Activated T-cell treated with anti-CD3 and anti-CD28 coated beads, Interleukin-2, amount 50 U/mL, for 72 hours (primary cell): ENCODE measurements at regions not wholly inside any gene's neighbourhood (a gene's known extent, or its start where the extent isn't known, plus 50 kb on each side); places are given as distances from the start of the nearest gene placed in this dataset.
"Not testable (repeated sequence)": the region's sequence is repeated elsewhere in the genome, so short reads cannot be mapped to it uniquely, and the experiment has no call there.

Source experiments
- ATAC-seq, 2 donors: fragments of 150-1000 bp; cut with Tn5 transposase; replicated peaks in 1 of 2; 2 replicates each; pipeline ENCODE4 v1.10.0; 2021; ENCODE audit warnings: moderate library complexity in 2 of 2, mild to moderate bottlenecking in 1 of 2
- DNase-seq, 2 donors: peaks; one replicate each; pipeline ENCODE4 v3.0.0; 2021 to 2022; ENCODE audit warnings: mixed read lengths in 1 of 2
- H3K27ac Mint-ChIP-seq: one replicate; pipeline ENCODE4 v1.8.0; 2022; ENCODE audit warnings: mild to moderate bottlenecking, moderate library complexity, mixed read lengths
- H3K27me3 Mint-ChIP-seq: one replicate; pipeline ENCODE4 v1.8.0; 2022; ENCODE audit warnings: low read depth, mixed read lengths
- H3K36me3 Mint-ChIP-seq, 2 donors: one replicate each; pipeline ENCODE4 v1.8.0; 2022; ENCODE audit warnings: mixed read lengths in 2 of 2, mild to moderate bottlenecking in 1 of 2; ENCODE audit not compliant: insufficient read depth in 2 of 2
- H3K4me1 Mint-ChIP-seq: one replicate; pipeline ENCODE4 v1.8.0; 2022; ENCODE audit warnings: low read depth, mixed read lengths
- H3K4me3 Mint-ChIP-seq, 2 donors: one replicate each; pipeline ENCODE4 v1.8.0; 2022; ENCODE audit warnings: mild to moderate bottlenecking in 2 of 2, mixed read lengths in 2 of 2, moderate library complexity in 2 of 2
- H3K9me3 Mint-ChIP-seq, 2 donors: one replicate each; pipeline ENCODE4 v1.8.0; 2022; ENCODE audit warnings: mixed read lengths in 2 of 2

DNA sequence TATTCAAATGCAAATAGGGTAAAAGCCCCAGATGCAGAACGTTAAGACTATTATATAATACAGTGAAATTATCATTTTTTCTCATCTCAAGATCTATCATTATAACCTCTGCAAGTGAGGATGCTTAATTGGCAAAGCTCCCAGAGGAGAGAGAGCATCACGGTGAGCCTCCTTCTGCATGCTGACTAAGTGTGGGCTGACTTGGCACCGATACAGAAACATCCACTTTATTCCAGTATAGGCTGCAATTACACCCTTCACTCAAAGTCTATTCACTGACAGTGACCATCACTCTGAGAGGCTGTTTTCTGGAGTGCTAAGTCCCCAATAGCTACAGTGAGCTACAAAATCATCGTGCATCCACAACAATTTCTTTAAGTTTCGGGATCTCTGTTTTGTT is 171.1 kb upstream of the NBPF9 start:
- not testable (repeated sequence) for H3K4me1 Mint-ChIP-seq, H3K27ac Mint-ChIP-seq, H3K27me3 Mint-ChIP-seq, DNase-seq, H3K36me3 Mint-ChIP-seq, H3K4me3 Mint-ChIP-seq, H3K9me3 Mint-ChIP-seq, ATAC-seq

DNA sequence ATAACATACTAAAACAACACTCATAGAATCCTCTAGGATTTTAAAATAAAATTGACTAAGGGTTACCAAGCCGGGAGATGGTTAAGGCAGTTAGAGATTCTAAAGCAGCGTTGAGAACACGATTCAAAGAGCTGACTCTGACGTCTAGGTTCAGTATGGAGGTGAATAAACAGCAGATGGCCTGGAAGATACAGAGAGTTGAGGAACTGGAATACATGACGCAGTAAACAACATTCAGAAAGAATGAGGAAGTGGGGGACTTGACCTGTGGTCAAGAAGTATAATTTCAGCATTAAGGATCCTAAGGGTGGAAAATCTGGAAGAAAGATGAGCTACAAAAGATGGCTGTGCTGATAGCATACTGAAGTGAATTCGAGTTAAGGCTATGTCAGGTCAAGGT is 172.5 kb upstream of the NBPF9 start:
- not testable (repeated sequence) for H3K36me3 Mint-ChIP-seq, H3K9me3 Mint-ChIP-seq, H3K27ac Mint-ChIP-seq, H3K4me3 Mint-ChIP-seq, H3K27me3 Mint-ChIP-seq, ATAC-seq, H3K4me1 Mint-ChIP-seq, DNase-seq

DNA sequence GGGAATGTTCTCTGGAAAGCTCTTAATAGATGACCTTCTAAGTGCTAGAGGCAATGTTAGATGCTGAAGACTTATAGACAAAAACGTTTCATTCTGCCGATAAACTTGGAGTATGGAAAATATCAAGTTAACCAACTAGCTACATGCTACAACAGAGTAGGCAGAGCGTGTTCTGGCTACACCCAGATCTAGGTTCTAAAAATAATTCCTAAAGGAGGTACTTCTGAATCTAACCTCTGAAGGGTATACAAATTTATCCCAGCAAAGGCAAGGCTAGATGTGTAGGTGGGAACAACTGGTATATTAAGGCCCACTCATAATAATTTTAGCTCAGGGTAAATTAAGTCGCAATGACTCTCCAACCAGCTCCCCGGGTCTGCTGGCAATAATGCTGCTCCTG is 173.1 kb upstream of the NBPF9 start:
- not testable (repeated sequence) for H3K27me3 Mint-ChIP-seq, H3K36me3 Mint-ChIP-seq, DNase-seq, H3K4me1 Mint-ChIP-seq, H3K4me3 Mint-ChIP-seq, H3K9me3 Mint-ChIP-seq, H3K27ac Mint-ChIP-seq, ATAC-seq

DNA sequence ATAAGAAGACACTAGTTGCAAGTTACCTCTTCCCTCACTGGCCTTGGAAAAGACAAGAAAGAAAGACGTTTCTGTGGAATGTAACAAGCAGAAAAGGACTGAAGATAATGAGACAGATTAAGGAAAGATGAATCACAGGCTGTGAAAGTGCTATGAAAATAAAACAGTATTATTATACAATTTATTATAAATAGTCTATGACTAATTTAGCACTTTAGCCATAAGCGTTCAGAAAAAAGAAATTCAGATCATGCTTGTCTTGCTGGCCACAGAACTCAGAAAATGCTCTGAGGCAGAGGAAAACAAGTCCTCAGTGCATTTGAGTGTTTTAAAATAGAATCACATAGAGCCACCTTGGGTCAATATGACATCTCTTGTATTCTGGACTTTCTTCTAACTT is 174.8 kb upstream of the NBPF9 start:
- not testable (repeated sequence) for H3K4me3 Mint-ChIP-seq, H3K4me1 Mint-ChIP-seq, H3K36me3 Mint-ChIP-seq, ATAC-seq, DNase-seq, H3K27me3 Mint-ChIP-seq, H3K9me3 Mint-ChIP-seq, H3K27ac Mint-ChIP-seq

DNA sequence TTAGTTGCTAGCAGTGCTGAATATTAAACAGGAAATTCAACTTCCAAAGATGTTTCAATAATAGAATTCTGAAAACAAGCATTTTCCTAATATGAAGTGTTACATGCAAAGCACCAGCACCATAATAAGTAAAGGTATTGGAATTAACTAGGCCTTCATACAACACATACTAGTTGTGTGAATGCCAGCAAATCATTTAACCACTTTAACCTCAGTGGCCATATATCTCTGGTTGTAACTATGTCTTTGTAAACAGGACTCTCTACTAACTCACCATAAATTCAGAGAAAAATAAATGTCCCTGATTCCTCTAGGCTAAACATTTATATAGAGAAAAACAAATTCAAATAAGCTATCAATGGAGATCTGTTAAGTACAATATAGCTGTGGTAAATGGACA is 175.7 kb upstream of the NBPF9 start:
- H3K27me3 Mint-ChIP-seq, DNase-seq, H3K27ac Mint-ChIP-seq, H3K9me3 Mint-ChIP-seq, H3K4me3 Mint-ChIP-seq, H3K36me3 Mint-ChIP-seq, H3K4me1 Mint-ChIP-seq: not testable (repeated sequence)
- peak; percentile 51 to 55 for ATAC-seq

DNA sequence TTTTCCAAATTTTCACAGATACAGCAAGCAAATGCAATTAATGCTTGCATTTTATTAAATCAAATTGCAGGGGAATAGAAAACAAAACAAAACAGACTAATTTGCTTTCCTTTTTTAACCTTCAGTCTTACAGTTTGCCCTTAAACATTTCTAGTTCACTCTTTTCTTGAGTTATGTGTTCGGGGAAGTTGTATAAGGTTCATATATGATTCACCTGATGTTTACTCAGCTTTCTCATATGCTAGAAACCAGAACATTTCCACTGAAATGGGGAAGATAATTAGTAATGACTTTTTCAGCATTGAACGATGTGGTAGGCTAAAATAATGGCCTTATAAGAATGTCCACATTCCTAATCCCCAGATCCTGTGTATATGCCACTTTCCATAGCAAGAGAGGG is 176.2 kb upstream of the NBPF9 start:
- not testable (repeated sequence) for H3K4me1 Mint-ChIP-seq, H3K27me3 Mint-ChIP-seq, H3K4me3 Mint-ChIP-seq, DNase-seq, H3K9me3 Mint-ChIP-seq, H3K27ac Mint-ChIP-seq, H3K36me3 Mint-ChIP-seq
- ATAC-seq = peak; percentile 60 to 66

DNA sequence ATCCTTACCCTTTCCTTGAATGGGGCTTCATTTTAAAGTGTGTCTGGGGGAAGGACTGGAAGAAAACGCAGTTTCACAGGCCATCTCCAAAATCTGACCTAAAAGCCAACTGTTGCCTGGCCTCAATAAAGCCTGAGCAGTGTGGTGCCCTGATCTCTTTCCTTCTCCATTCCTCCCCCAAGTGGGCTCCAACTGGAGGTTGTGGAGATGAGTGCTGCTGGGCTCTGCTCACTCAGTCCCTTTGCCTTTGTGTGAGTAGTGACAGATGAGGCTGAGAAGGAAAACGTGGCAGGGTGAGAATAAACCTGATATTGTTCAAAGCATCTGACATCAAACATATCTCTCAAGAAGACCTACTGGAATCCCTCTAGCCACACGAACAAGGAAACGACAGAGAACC is 181.4 kb upstream of the NBPF9 start:
- H3K27ac Mint-ChIP-seq, H3K4me1 Mint-ChIP-seq, H3K27me3 Mint-ChIP-seq, H3K9me3 Mint-ChIP-seq, H3K36me3 Mint-ChIP-seq, H3K4me3 Mint-ChIP-seq, DNase-seq, ATAC-seq: not testable (repeated sequence)

DNA sequence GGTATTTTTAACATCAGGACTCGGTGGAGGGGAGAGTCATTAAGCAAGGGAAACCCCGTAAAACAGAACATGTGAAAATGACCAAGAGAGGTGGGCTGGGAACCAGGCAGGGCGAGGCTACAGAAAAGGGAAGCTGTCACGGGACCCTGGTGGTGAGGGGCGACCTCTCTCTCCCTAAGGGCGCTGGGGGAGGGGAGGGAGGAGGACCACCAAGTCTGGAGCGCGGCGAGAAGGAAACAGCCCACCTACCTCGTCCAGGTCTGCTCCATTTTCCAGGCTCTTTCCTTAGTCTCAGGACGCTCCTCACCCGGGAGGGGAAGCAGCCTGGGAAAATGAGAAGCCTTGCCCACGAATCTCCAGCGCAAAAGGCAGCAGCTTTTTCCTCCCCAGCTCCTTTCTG is 181.9 kb upstream of the NBPF9 start:
- not testable (repeated sequence) for H3K4me1 Mint-ChIP-seq, H3K4me3 Mint-ChIP-seq, H3K27ac Mint-ChIP-seq, H3K36me3 Mint-ChIP-seq, H3K9me3 Mint-ChIP-seq, DNase-seq, H3K27me3 Mint-ChIP-seq
- ATAC-seq = peak; percentile 7 to 10

DNA sequence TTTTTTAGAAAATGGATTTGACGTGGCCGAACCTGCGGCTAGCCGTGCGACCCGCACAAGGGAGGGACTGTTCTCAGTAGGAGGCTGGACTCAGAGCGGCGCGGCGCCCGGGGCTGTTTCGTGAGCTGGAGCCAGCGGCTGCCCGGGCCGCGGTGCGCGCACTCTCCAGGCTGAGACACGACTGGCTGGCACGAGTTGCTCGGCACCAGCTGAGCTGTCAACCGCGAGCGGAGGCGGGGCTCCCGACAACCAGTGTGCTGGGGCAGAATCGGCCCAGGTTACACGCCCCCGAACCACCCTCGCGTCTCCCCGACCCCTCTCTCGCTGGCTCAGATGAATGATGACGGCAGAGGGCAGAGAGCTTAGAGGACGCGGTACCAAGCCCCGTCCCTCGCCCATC is 182.3 kb upstream of the NBPF9 start:
- not testable (repeated sequence) for H3K27me3 Mint-ChIP-seq, H3K36me3 Mint-ChIP-seq
- peak; percentile 91 for ATAC-seq

DNA sequence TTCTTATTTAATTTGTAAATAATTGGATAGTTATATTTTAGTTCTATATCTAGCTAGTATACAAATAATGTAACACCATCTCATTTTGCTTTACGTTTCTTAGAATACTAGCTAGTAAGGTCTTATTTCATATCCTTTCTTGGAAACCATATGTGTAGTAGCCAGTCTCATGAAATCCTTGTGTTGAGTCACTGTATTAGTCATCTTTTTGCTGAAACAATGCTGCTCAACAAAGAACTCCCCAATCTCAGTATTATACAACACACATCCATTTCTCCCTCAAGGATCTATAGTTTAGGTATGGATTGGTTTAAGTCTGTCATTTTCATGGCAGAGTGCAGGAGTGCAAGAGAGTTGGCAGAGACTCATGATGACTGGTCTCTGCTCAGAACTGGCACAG is 185.2 kb upstream of the NBPF9 start:
- peak; percentile 64 to 75 for ATAC-seq
- H3K4me3 Mint-ChIP-seq, H3K4me1 Mint-ChIP-seq, H3K27me3 Mint-ChIP-seq, H3K27ac Mint-ChIP-seq, DNase-seq, H3K36me3 Mint-ChIP-seq, H3K9me3 Mint-ChIP-seq: not testable (repeated sequence)

More for the DNA sequence above, 182.3 kb upstream of the NBPF9 start:
- peak overlapping the region; percentile 82 to 87 for H3K4me3 Mint-ChIP-seq
- peak; percentile 47 to 72 for DNase-seq
- H3K9me3 Mint-ChIP-seq, H3K27ac Mint-ChIP-seq, H3K4me1 Mint-ChIP-seq: not testable (repeated sequence)

DNA sequence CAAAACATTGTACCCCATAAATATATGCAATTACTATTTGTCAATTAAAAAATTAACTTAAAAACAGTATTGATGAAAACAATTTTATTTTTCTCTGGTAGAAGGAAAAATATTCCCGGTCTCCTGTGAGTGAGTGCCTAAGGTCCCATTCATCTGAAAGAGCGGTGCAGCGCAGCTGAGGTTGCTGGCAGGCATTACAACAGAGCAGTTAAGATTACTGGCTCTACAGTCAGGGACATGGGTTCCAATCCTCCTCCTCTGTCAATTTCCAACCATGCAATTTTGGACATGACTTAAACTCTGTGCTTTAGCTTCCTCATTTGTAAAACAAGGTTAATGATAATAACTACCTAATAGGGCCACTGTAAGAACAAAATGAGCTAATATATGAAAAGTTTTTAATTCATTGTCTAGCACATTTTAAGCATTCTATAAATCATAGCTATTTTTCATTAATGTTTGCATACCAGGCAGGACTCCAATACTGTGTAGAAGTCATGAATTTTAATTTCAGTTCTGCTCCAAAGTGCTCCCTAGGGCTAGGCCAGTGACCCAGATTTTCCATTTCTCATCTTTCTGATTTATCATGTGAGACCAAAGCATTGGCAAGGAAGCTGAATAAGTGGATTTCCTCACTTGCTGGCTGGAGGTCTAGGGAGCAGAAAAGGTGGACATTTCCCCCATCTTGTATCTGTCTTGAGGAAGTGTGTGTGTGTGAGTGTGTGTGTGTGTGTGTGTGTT is 174.2 kb upstream of the NBPF19 start:
- not testable (repeated sequence) for H3K27ac Mint-ChIP-seq, H3K4me1 Mint-ChIP-seq, H3K9me3 Mint-ChIP-seq, H3K27me3 Mint-ChIP-seq, DNase-seq, H3K4me3 Mint-ChIP-seq, ATAC-seq, H3K36me3 Mint-ChIP-seq

DNA sequence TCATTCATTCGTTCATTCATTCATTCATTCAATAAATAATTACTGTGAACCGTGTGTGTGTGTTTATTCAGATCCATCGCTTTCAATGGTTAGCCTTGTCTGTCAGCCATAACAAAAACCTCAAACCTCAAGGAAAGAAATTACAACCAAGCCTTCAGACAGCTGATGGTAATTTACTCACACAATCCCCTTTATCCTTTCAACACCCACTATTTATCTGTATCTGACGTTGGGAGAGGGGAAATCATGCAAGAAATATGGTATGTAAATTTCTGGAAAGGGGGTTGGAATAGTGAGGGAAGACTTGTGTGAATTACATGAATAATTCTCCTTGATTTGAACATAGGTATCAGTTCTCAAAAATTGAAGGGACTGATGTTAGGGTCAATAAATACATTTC is 173.6 kb upstream of the NBPF19 start:
- not testable (repeated sequence) for H3K4me3 Mint-ChIP-seq, DNase-seq, H3K9me3 Mint-ChIP-seq, H3K4me1 Mint-ChIP-seq, H3K27ac Mint-ChIP-seq, ATAC-seq, H3K27me3 Mint-ChIP-seq, H3K36me3 Mint-ChIP-seq

DNA sequence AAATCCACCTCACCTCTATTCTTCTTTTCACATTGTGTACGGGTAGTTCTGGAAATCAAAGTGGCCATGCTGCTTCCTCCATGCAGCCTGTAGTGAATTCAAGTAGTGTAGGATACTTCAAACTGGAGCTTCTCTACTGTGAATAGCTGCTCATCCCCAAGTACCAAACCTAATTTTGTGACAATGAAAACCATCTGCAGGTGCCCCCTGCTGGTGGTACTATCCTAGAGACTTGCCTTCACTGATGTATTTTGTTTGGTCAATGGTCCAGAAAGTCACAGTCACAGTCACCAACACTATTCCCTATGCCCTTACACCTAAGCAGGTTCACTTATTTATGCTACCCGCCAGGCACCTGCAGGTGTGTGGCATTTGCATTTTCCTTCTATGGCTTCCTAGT is 170.0 kb upstream of the NBPF19 start:
- DNase-seq, H3K4me3 Mint-ChIP-seq, H3K27me3 Mint-ChIP-seq, H3K27ac Mint-ChIP-seq, H3K9me3 Mint-ChIP-seq, H3K36me3 Mint-ChIP-seq, H3K4me1 Mint-ChIP-seq: not testable (repeated sequence)
- peak; percentile 69 to 72 for ATAC-seq

DNA sequence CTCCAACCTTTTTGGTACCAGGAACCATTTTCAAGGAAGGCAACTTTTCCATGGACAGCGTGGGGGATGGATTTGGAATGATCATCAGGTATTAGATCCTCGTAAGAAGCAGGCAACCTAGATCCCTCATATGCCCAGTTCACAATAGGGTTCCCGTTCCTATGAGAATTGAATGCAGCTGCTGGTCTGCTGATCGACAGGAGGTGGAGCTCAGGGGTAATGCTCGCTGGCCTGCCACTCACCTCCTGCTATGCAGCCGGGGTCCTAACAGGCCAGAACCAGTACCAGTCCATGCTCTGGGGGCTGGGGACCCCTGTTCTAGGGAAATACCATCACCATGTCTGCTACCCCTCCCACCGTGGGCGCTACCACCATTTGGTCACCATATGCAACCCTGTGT is 167.2 kb upstream of the NBPF19 start:
- H3K27ac Mint-ChIP-seq, H3K4me1 Mint-ChIP-seq, ATAC-seq, H3K9me3 Mint-ChIP-seq, DNase-seq, H3K27me3 Mint-ChIP-seq, H3K36me3 Mint-ChIP-seq, H3K4me3 Mint-ChIP-seq: not testable (repeated sequence)
